SU-DHL-6 (cell line): ENCODE measurements at regions not wholly inside any gene's neighbourhood (a gene's known extent, or its start where the extent isn't known, plus 50 kb on each side); places are given as distances from the start of the nearest gene placed in this dataset.

Experiments
- H2AFZ ChIP-seq: fragments of 200-600 bp; sonication (generic); 2 replicates; pipeline ENCODE4 v1.6.1; 2014; ENCODE audit warnings: low read depth, mild to moderate bottlenecking, moderate library complexity, mixed read lengths, antibody characterized with exemption, low read length; ENCODE audit not compliant: severe bottlenecking
- H3F3A ChIP-seq: fragments of 200-600 bp; shearing (Covaris generic); 2 replicates; pipeline ENCODE4 v1.6.0; 2016; ENCODE audit warnings: antibody characterized with exemption, mild to moderate bottlenecking; ENCODE audit not compliant: insufficient read depth
- H3K27ac ChIP-seq: fragments of 200-600 bp; sonication (generic); 2 replicates; pipeline ENCODE4 v1.5.1; 2016; ENCODE audit warnings: low read depth, mild to moderate bottlenecking, low read length, moderate library complexity, mixed read lengths
- H3K27me3 ChIP-seq: fragments of 200-600 bp; sonication (generic), shearing (Covaris generic); 2 replicates; pipeline ENCODE4 v1.6.0; 2014; ENCODE audit warnings: mild to moderate bottlenecking, low read length
- H3K36me3 ChIP-seq: fragments of 200-600 bp; sonication (generic); 2 replicates; pipeline ENCODE4 v1.6.1; 2014; ENCODE audit warnings: mild to moderate bottlenecking, low read length, mixed read lengths
- H3K4me2 ChIP-seq: fragments of 300-600, 200-600 bp; shearing (Covaris generic), sonication (generic); 2 replicates; pipeline ENCODE4 v1.6.0; 2014; ENCODE audit warnings: low read length, low read depth, mild to moderate bottlenecking; ENCODE audit not compliant: poor library complexity, severe bottlenecking
- H3K4me3 ChIP-seq: fragments of 200-600 bp; sonication (generic); 2 replicates; pipeline ENCODE4 v1.5.1; 2014; ENCODE audit warnings: antibody characterized with exemption, low read length, mild to moderate bottlenecking, mixed read lengths; ENCODE audit not compliant: insufficient read depth, poor library complexity, severe bottlenecking
- H3K79me2 ChIP-seq: fragments of 200-600 bp; sonication (generic); 2 replicates; pipeline ENCODE4 v1.6.1; 2014; ENCODE audit warnings: mild to moderate bottlenecking, low read length, moderate library complexity; ENCODE audit not compliant: insufficient read depth
- H3K9ac ChIP-seq: fragments of 200-600 bp; sonication (generic); 2 replicates; pipeline ENCODE4 v1.7.0; 2014; ENCODE audit warnings: mild to moderate bottlenecking, low read length
- H3K9me2 ChIP-seq: fragments of 200-600 bp; sonication (generic); replicated peaks from 2 replicates; pipeline ENCODE4 v1.6.1; 2014; ENCODE audit warnings: low read length; ENCODE audit not compliant: insufficient read depth
- H3K9me3 ChIP-seq: fragments of 200-600 bp; sonication (generic); 2 replicates; pipeline ENCODE4 v1.6.1; 2014; ENCODE audit warnings: low read length, mixed read lengths; ENCODE audit not compliant: insufficient read depth
- H4K20me1 ChIP-seq: fragments of 200-600 bp; sonication (generic); 2 replicates; pipeline ENCODE4 v1.6.1; 2014; ENCODE audit warnings: low read depth, mild to moderate bottlenecking, antibody characterized with exemption, low read length, moderate library complexity, mixed read lengths
- EZH2phosphoT487 ChIP-seq: fragments of 200-600 bp; sonication (generic), shearing (Covaris generic); conservative IDR thresholded peaks from 2 replicates; pipeline ENCODE4 v1.6.1; 2018; ENCODE audit warnings: mild to moderate bottlenecking, antibody characterized with exemption, low read length, moderate library complexity, mixed read lengths
- TF ChIP-seq, protein P1 (sequence below): fragments of 200-600 bp; sonication (generic); IDR thresholded peaks from one replicate; pipeline ENCODE4 v1.5.1; 2017; ENCODE audit warnings: antibody characterized with exemption, mild to moderate bottlenecking, low read length, moderate library complexity; ENCODE audit not compliant: insufficient read depth, poor library complexity, severe bottlenecking

DNA sequence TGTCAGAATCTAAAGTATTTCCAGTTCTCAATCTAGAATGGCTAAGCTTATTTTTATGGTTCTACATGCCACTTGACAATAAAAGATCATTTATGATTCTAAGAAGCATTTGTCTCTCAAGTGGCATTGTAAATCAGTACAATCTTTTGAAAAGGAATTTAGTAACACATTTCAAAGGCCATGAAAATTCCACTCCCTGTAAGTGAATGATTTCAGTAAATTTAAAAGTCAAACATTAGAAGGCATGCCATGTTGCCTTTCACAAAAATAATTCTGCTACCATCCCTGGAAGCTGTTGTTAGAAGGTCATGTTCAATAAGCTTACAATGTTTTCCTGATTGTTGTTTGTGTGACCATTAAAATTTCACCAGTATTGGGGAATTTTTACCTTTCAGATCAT is 142.9 kb downstream of the RPIA start:
- no peaks in the 10 kb centered on the region for H3K36me3 ChIP-seq
- peaks cover 68% of the 10 kb centered on the region for H3F3A ChIP-seq
- peak overlapping the region; percentile 100 for H3K27ac ChIP-seq
- H3K4me3 ChIP-seq: no peak overlapping the region
- H2AFZ ChIP-seq: no peak overlapping the region
- no peaks in the 10 kb centered on the region for H3K9me3 ChIP-seq
- peak overlapping the region; percentile 74 for H3K9ac ChIP-seq
- H3K79me2 ChIP-seq: peaks cover 28% of the 10 kb centered on the region
- H4K20me1 ChIP-seq: no peaks in the 10 kb centered on the region
- TF ChIP-seq EZH2phosphoT487: no peak
- TF ChIP-seq, protein P1, sequence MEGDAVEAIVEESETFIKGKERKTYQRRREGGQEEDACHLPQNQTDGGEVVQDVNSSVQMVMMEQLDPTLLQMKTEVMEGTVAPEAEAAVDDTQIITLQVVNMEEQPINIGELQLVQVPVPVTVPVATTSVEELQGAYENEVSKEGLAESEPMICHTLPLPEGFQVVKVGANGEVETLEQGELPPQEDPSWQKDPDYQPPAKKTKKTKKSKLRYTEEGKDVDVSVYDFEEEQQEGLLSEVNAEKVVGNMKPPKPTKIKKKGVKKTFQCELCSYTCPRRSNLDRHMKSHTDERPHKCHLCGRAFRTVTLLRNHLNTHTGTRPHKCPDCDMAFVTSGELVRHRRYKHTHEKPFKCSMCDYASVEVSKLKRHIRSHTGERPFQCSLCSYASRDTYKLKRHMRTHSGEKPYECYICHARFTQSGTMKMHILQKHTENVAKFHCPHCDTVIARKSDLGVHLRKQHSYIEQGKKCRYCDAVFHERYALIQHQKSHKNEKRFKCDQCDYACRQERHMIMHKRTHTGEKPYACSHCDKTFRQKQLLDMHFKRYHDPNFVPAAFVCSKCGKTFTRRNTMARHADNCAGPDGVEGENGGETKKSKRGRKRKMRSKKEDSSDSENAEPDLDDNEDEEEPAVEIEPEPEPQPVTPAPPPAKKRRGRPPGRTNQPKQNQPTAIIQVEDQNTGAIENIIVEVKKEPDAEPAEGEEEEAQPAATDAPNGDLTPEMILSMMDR: no peak
- H3K27me3 ChIP-seq: no peaks in the 10 kb centered on the region
- no peaks in the 10 kb centered on the region for H3K9me2 ChIP-seq
- peak overlapping the region; percentile 78 for H3K4me2 ChIP-seq

DNA sequence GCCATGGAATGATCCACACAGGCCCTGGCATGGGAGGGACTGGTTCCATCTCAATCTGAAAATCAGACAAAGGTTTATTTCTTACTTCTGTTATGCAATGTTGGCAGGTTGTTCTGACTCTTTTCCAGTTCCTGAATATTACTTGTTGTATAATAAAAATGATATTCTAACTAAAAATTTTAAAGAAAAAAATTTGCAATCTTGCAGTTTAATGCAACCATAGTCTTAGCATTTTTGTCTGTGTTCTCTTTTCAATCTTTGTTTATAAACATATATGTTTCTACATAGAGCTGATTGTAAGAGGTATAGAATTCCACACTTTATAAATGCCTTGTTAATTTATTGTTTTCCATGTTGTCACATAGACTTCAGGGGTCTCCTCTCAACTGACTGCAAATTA is 143.4 kb downstream of the RPIA start:
- no peaks in the 10 kb centered on the region for H3K9me3 ChIP-seq
- TF ChIP-seq, protein P1: no peak
- no peak for TF ChIP-seq EZH2phosphoT487
- H3K27ac ChIP-seq: peak overlapping the region; percentile 100
- H3K4me2 ChIP-seq: peak overlapping the region; percentile 78
- peak overlapping the region; percentile 74 for H3K9ac ChIP-seq
- H3K27me3 ChIP-seq: no peaks in the 10 kb centered on the region
- peaks cover 68% of the 10 kb centered on the region for H3F3A ChIP-seq
- peaks cover 31% of the 10 kb centered on the region for H3K79me2 ChIP-seq
- no peak overlapping the region for H2AFZ ChIP-seq
- no peaks in the 10 kb centered on the region for H3K36me3 ChIP-seq
- no peaks in the 10 kb centered on the region for H4K20me1 ChIP-seq
- H3K4me3 ChIP-seq: no peak overlapping the region
- H3K9me2 ChIP-seq: no peaks in the 10 kb centered on the region

DNA sequence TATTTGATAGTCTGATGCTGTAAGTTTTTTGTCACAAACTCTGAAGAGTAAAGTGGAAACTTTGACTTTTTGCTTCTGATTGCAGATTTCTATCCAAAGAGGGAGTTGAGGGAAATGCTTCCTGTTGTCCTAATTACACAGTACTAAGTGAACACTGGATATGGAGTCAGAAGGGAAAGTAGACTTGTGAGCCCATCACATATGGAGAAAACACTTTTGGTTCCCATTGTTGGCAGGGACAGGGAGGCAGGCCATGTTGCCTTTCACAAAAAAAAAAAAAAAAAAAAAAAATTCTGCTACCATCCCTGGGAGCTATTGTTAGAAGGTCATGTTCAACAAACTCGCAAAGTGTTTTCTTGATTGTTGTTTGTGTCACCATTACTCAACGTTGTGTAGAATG is 144.3 kb downstream of the RPIA start:
- Histone ChIP-seq H3K9me3 (no peaks in the 10 kb centered on the region), H3K9me2 (no peaks in the 10 kb centered on the region), H4K20me1 (no peaks in the 10 kb centered on the region), H3K27ac (peak overlapping the region; percentile 100), H3K4me3 (no peak overlapping the region), H3K27me3 (no peaks in the 10 kb centered on the region), H3F3A (peaks cover 67% of the 10 kb centered on the region), H3K36me3 (no peaks in the 10 kb centered on the region), H2AFZ (no peak overlapping the region), H3K79me2 (peaks cover 37% of the 10 kb centered on the region), H3K9ac (peak overlapping the region; percentile 74), H3K4me2 (peak overlapping the region; percentile 78)
- no peak for TF ChIP-seq EZH2phosphoT487

DNA sequence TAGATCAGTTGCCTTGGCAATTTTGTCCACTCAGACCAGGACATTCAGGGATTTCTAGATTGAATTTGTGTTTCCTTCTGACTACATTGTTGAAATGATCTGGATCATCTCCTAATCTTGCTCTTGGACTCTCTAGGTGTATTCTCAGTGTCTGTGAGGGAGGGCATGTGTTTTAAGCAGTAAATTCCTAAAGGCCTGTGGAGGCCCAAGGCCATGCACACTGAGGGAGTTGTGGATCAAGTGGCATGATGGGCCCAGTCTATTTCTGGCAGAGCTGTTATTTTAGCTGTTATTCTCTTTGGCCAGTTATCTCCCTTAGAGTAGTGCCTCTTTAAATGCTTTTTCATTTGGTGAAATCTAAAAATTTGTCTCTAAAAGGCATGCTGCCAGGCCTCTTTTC is 144.9 kb downstream of the RPIA start:
- Histone ChIP-seq H3K9ac (peak overlapping the region; percentile 74), H4K20me1 (no peaks in the 10 kb centered on the region), H3F3A (peaks cover 73% of the 10 kb centered on the region), H3K4me3 (no peak overlapping the region), H3K27me3 (no peaks in the 10 kb centered on the region), H3K79me2 (peaks cover 37% of the 10 kb centered on the region), H3K27ac (peak overlapping the region; percentile 100), H3K9me3 (no peaks in the 10 kb centered on the region), H3K9me2 (no peaks in the 10 kb centered on the region), H3K36me3 (no peaks in the 10 kb centered on the region), H2AFZ (no peak overlapping the region), H3K4me2 (peak overlapping the region; percentile 78)
- TF ChIP-seq, protein P1: no peak
- TF ChIP-seq EZH2phosphoT487: no peak
